Kidney tubule cell (primary cell): ENCODE measurements at regions not wholly inside any gene's neighbourhood (a gene's known extent, or its start where the extent isn't known, plus 50 kb on each side); places are given as distances from the start of the nearest gene placed in this dataset.
"Not testable (repeated sequence)": the region's sequence is repeated elsewhere in the genome, so short reads cannot be mapped to it uniquely, and the experiment has no call there.

Experiments
- DNase-seq: peaks from one replicate; pipeline ENCODE4 v3.0.0-alpha.2; 2018; ENCODE audit warnings: low spot score

GRCh38 chr14:40122968-40123648 lies 690.9 kb upstream of the FBXO33 start:
- DNase-seq = peak; percentile 85

- DNase-seq = no peak
Observed at GRCh38 chr14:40119765-40120164, 687.5 kb upstream of the FBXO33 start.

- DNase-seq = peak; percentile 39
Observed at GRCh38 chr14:40119321-40119720, 687.1 kb upstream of the FBXO33 start.

- DNase-seq = no peak
Observed at GRCh38 chr14:40115583-40115982, 683.4 kb upstream of the FBXO33 start.

GRCh38 chr14:40113671-40114070 lies 681.4 kb upstream of the FBXO33 start:
- no peak for DNase-seq

GRCh38 chr14:40100544-40101196 lies 668.4 kb upstream of the FBXO33 start:
- DNase-seq = no peak

- no peak for DNase-seq
Observed at GRCh38 chr14:40099316-40099715, 667.1 kb upstream of the FBXO33 start.

- DNase-seq = no peak
Observed at GRCh38 chr14:40098468-40098867, 666.2 kb upstream of the FBXO33 start.

GRCh38 chr14:40096968-40097367 lies 664.7 kb upstream of the FBXO33 start:
- DNase-seq = no peak

GRCh38 chr14:40093800-40094199 lies 661.6 kb upstream of the FBXO33 start:
- DNase-seq = no peak

GRCh38 chr14:40074169-40074568 lies 641.9 kb upstream of the FBXO33 start:
- DNase-seq = no peak

GRCh38 chr14:40072175-40072574 lies 639.9 kb upstream of the FBXO33 start:
- DNase-seq = no peak

GRCh38 chr14:40058901-40059897 lies 627.0 kb upstream of the FBXO33 start:
- peak; percentile 87 for DNase-seq

GRCh38 chr14:40053416-40053815 lies 621.2 kb upstream of the FBXO33 start:
- peak; percentile 57 for DNase-seq

- no peak for DNase-seq
Observed at GRCh38 chr14:40028991-40029390, 596.8 kb upstream of the FBXO33 start.

- no peak for DNase-seq
Observed at GRCh38 chr14:40025101-40025500, 592.9 kb upstream of the FBXO33 start.

- DNase-seq = no peak
Observed at GRCh38 chr14:40010961-40011360, 578.7 kb upstream of the FBXO33 start.

GRCh38 chr14:40009771-40010170 lies 577.5 kb upstream of the FBXO33 start:
- DNase-seq = peak; percentile 81

GRCh38 chr14:40008345-40008744 lies 576.1 kb upstream of the FBXO33 start:
- DNase-seq = not testable (repeated sequence)

GRCh38 chr14:40004871-40005500 lies 572.8 kb upstream of the FBXO33 start:
- peak; percentile 81 for DNase-seq

GRCh38 chr14:40003773-40004172 lies 571.5 kb upstream of the FBXO33 start:
- peak; percentile 64 for DNase-seq

- DNase-seq = no peak
Observed at GRCh38 chr14:39998854-39999253, 566.6 kb upstream of the FBXO33 start.
